ENCODE measurements at regions not wholly inside any gene's neighbourhood (a gene's known extent, or its start where the extent isn't known, plus 50 kb on each side); places are given as distances from the start of the nearest gene placed in this dataset.
A peak's percentile ranks its signal among the peaks of the same experiment; 100 is the strongest.

DNA sequence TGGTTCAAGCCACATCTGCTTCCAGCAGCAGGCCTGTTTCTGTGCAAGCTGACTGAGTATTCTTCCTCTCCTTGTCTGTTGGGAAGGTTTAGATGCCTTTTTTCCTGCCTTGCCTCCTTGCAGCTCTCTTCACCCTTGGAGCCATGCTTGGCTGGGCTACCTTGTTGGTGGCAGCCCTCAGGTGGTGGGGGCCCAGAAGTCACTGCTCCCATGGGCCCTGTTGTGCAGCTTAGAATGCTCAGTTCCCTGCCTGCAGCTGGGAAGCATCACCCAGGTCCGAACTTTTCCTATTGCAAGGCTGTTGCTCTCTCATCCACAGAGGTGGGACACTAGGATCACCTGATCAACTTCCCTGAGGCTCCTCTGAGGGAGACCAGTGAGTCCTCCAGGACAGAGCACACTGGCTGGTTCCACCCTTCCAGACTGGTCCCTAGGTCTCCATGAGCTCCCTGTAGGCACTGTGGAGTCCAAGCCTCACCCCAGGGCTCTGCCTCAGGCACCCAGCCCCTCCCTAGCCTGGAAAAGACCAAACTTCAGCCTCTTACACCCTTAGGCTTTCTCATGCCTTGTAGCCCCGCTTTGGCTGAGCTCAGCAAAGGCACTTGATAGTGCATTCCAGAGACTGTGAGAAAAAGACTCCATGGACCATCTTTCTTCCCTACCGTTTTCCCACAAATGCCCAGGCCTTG lies 219.3 kb upstream of the SH3BP4 start:
- DNase-seq (ENCODE audit: low spot score) (no peak), ATAC-seq (no peak)

DNA sequence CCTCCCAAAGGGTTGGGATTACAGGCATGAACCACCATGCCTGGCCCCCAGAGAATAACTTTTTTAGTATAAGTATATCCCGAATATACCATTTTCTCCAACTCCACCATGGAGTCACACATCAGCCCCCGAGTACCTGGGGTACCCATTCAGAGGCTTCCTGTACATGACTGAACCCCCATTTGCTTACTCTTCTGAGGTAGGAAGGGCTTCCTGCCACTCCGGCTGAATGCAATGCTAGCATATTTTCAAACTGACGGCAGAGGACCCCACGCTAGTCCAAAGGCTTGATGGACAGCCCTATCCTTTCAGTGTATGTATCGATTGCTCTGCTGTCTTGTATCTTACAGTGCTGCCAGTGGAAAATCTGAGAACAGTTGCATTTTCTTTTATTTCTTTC lies 220.6 kb upstream of the SH3BP4 start:
- ATAC-seq (no peak), DNase-seq (ENCODE audit: low spot score) (no peak)

DNA sequence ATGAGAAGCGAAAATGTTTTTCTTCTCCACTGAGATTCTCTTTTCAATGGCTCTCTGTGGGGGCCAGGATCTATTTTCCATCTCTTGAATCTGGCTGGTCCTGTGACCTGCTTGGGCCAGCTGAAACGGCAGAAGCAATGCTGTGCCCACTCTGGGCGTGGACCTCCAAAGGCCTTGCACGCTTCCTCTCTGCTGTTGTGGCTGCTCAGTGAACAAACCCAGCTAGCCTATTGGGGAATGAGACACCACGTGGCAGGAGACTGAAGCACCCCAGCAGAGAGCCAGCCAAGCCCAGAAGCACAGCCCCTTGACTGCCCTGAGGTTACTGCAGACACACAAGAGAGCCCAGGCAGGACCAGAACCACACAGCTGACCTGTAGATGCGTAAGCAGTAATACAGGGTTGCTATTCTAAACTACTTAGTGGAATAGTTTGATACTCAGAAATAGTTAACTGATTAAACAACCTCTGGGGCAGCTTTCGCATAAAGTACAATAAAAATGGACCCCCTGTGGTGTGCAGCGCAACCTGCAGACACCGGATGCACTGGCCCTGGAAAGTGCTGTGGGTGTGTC lies 221.7 kb upstream of the SH3BP4 start:
- no peak for DNase-seq (ENCODE audit: low spot score)
- ATAC-seq: no peak

DNA sequence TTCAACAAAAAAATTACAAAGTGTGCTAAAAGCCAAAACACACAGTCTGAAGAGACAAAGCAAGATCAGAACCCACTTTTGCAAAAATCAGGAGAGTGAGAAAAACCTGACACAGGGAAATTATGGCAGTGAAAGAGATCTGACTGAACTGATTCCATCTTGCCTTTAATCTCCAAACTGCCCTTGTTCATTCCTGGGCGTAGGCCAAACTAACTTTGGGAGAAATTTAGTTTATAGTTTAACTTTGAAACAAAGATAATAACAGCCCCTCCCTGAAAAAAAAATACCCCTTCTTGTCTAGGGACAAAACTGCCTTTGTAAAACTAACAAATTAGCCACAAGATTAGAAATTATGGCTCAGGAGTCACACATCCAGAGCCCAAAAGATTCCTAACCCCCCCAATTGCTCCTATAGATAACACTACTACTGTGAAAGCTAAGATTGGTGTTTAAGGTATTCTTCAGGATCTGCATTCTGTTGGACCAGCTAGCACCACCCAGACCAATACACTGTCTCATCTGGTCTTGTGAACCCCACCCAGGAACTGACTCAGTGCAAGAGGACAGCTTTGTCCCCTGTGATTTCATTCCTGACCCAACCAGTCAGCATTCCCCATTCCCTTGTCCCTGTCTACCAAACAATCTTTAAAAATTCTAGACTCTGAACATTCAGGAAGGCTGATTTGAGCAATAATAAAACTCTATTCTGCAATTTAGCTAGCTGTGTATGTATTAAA lies 226.1 kb upstream of the SH3BP4 start:
- ATAC-seq (no peak), DNase-seq (ENCODE audit: low spot score) (no peak)

DNA sequence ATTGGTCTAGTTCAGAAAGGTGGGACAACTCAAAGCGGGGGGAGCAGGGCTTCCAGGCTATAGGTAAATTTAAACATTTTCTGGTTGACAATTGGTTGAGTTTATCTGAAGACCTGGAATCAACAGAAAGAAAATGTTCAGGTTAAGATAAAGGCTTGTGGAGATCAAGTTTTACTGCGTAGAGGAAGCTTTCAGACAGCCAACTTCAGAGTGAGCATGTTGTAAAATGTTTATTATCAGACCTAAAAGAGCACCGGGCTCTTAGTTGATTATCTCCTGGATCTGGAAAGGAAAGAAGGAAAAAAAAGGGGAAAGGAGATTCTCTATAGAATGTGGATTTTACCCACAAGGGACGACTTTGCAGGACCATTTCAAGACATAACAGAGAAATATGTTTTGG lies 227.0 kb upstream of the SH3BP4 start:
- ATAC-seq (no peak), DNase-seq (ENCODE audit: low spot score) (no peak)

DNA sequence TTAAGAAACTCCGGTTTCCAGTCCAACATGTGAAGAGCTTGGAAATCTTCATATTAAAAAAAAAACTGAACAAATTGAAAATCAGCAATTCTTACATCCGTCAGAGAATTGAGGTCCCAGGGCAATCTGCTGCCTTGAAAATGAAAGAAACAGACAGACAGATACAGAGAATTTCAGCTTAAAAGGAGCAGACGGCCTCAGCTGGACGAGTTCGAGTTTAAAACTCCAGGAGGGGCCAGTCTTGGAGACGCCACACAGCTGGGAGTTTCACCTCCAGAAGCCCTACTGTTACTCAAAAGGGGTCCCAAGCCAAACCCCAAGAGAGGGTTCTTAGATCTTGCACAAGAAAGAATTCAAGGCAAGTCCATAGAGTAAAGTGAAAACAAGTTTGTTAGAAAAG lies 226.5 kb upstream of the ARL4C start:
- DNase-seq (ENCODE audit: low spot score) (no peak), ATAC-seq (no peak)

DNA sequence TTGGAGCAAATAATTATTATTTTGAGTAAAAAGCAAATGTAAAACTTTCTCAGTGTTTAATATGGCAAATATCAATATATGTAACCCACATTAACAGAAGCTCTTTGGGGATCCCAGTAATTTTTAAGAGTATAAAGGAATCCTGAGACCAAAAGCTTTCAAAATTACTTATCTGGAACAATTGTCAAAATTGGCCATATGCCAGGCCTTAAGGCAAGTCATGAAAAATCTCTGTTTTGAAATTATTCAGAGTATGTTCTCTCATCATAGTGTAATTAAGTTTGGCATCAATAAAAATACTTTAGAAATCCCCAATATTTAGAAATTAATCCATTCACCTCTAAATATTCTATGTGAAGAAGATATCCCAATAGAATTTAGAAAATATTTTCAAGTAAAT lies 225.3 kb upstream of the ARL4C start:
- DNase-seq (ENCODE audit: low spot score) (no peak), ATAC-seq (no peak)

DNA sequence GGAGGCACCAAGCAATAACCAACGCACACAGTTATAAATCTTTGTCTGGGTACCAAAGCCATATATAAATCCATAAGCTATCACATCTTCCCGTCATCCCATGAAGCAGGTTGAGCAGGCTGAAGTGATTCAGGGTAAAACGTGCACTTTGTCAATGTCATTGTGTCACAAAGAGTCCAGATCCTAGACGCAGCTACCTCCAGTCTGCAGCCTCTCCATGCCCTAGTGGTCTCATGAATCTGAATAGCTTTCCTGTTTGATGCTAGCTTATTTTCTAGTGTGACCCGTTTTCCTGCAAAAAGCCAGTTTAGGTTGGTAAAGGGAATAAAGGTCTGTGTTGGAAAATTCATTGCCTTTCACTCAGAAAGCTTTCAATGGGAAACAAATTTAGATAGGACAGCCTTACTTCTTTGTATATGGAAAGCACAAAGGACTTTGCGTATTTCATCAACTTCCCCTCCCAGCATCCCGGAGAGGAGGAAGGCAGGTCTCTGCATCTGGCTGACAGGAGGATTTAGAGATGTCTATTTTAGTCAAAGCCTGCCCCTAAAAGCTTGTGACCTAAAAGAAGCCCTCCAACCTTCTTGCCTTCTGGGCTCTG lies 222.3 kb upstream of the ARL4C start:
- DNase-seq (ENCODE audit: low spot score): no peak
- ATAC-seq: no peak

DNA sequence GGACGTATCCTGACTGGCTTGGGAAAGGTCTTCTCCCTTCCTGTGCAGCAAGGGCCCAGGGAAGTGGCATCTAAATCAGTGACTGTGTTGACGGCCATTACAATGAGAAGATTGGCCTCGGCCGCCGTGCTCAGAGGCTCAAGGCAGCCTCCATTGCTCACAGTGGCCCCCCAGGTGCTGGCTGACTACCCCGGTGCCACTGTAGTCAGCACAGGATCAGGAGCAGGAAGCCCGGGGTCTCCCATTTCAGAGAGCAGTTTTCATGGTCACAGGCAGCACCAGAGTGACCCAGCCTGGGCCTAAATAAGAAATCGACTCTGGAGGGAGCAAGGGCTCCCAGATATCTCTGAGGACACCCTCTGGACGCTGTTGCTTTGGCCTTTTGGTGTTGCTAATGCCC lies 219.4 kb upstream of the ARL4C start:
- ATAC-seq (no peak), DNase-seq (ENCODE audit: low spot score) (no peak)

DNA sequence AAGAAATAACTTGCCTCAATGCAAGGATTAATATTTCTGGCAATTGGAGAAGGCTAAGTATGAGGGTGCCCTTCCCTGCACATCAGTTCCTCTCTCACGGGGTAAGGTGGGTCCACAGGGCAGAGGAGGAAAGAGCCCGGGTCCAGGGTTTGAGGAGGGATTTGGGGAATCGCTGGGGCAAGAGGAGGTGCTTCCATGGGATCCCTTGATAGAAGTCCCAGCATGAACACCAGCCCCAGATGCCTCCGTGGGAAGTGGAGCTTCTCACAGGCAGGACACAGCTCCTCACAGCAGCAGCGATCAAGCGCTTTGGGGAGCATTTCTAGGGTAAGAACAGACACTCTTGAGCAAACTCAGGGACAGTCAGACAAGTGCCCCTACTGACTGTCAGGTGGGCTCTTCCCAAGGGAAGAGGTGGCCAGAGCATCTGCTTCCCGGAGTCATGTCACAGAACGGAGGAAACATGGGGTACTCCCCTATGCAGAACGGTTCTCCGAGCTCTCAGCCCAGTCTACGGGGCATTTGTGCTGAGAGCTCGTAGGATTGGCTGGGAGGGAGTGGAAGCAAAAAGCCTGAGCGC lies 218.9 kb upstream of the ARL4C start:
- ATAC-seq: no peak

DNA sequence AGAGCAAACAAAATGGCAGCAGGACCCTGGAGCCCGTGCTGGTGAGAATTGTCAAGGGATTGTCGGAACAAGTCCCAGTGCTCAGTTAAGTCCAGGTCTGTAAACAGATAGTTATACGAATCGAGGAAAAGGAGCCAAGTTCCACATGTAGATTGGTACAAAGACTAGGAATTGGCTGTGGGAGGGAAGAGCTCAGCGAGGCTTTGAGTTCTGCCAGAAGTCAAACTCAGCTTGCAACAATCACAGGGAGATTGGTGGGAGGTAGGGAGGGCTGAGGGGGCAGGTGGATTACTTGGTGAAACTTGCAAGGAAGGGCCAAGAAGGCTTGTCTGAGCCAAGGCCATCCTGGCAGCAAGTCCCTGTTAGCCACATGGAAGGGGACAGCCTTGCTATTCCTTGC lies 217.8 kb upstream of the ARL4C start:
- ATAC-seq (peak; percentile 85), DNase-seq (ENCODE audit: low spot score) (no peak)

More for the DNA sequence above, 218.9 kb upstream of the ARL4C start:
- DNase-seq (ENCODE audit: low spot score): no peak

DNA sequence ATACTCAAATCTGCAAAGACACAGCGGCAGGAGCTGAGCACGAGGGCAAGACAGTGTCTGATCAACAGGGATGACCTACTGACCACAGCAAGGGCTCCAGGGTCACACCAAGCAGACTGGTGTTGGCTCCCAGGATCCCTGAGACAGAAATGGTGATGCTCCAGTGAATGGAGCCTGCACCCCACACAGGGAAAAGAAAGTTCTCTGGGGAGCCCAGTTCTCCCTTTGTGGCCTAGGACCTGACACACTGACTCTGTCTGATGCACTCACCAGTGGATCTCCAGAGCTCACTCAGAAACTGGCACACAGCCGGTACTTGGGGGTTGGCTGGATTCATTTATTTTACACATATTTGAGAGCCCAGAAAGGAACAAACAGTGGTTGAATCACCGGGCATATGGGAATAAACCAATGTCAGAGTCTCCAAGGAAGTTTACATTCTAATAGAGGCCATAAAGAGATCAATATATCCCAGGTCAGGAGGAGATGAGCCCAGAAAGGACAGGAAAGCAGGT lies 215.6 kb upstream of the ARL4C start:
- ATAC-seq (no peak), DNase-seq (ENCODE audit: low spot score) (no peak)

DNA sequence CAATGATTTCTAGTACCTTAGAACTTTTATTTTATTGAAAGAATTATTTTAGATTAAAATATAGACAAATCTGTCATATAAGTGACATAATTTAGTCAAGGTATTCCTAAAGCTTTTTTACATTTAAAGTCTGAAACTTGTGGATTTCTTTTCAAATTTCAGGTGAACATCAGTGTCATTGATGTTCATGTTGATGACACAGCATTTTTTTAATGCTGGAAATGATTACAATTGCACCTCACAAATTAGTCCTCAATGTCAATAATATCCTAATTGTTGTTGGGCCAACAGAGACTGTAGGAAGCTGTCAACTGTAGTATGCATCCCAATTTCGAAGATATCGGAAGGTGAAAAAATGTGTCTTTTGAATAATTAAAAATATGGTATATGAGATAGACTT lies 214.4 kb upstream of the ARL4C start:
- ATAC-seq: no peak
- no peak for DNase-seq (ENCODE audit: low spot score)

DNA sequence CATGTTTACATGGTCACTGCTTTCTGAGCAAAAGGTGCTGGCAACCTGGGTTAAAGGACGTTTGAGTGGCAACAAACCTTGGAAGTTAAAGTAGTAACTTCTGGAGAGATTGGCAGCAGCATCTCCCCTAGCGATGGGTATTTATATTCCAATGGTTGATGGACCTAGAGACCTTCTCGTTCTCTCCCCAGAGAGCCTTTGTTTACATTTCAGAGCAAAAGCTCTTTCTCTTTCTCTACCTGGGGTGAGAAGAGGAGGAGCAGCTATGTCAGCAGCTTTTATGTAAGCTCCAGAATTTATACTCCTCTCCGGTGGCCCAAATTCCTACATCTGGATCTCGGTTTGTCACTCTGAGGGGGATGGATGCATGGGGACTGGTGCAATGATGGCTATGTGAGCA lies 213.7 kb upstream of the ARL4C start:
- DNase-seq (ENCODE audit: low spot score): no peak
- peak; percentile 76 for ATAC-seq

DNA sequence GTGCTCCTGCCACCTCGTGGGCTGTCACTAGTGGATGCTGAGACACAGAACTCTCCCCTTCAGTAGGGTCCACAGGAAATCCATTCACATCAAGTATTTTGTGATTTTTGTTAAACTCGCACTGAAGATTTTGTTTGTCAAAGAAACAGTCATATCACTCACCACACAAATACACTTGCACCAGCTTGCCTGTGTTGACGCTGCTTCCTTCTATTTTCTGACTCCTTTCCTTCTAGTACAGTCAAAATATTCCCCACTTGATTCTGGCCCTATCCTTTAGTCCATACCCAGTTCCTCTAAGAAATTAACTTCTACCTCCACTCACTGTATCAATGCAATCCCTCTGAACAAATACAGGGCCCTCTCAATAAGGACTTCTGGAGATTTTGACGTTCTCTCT lies 213.2 kb upstream of the ARL4C start:
- ATAC-seq: no peak
- DNase-seq (ENCODE audit: low spot score): no peak

DNA sequence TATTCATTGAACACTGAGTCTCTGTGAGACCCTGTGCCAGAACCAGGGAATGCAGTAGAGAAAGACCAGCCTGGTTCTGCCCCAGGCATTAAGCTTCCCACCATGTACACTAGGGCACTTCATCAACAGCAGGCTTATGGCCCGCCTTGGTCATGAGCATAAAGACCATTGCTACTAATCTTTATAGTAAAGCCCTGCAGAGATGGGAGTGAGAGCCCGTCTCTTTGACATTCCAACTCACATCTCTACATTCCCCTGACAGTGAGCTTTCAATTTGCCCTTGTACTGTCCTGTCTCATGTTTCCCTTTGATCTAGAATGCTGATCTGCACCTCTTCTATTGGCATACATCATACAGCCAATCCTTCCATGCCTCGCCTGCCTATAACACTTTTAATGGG lies 211.8 kb upstream of the ARL4C start:
- ATAC-seq (no peak), DNase-seq (ENCODE audit: low spot score) (no peak)

DNA sequence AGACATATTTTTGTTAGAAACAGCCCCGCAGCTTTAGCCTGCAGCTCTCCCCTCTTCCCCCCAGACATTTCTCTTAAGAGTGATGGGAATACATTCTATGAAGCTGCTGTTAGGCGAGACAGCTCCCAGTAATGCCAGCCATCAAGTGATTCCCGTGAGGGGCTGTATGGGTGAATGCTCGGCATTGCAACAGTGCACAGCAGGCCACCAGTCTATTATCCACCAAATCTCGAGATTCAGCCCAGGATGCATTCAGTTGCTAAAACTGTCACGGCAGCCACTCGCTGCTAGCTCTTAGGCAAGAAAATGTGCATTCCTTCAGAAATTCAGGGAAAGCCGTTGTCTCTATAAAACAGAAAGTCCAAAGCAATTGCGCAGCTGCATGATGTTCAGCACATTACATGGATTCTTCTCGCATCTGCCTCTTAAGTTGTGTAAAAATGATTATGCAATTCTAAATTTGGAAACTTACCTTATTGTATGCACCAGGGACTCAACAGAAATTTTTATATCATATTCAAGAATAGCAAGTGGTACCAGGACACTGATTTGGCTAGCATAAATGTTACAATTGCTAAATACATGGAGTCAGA lies 211.3 kb upstream of the ARL4C start:
- ATAC-seq (no peak), DNase-seq (ENCODE audit: low spot score) (no peak)

DNA sequence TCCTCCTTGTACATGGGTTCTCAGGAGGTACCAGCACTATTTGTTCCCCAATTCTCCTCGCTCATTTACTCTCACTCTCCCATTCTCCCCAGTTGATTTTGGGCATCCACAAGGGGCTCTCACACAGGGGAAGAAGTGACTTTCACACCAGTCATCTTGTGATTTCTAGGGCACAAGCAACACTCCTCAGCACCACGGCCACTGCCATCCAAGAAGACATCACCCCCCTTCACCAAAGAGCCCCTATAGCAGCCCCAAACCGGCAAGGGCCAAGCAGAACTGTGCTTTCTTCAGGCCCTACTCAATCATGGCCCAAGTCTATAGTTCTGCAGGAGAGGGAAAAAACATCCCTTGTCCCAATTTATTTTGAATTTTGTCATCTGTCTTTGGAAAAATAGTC lies 209.2 kb upstream of the ARL4C start:
- no peak for DNase-seq (ENCODE audit: low spot score)
- no peak for ATAC-seq

DNA sequence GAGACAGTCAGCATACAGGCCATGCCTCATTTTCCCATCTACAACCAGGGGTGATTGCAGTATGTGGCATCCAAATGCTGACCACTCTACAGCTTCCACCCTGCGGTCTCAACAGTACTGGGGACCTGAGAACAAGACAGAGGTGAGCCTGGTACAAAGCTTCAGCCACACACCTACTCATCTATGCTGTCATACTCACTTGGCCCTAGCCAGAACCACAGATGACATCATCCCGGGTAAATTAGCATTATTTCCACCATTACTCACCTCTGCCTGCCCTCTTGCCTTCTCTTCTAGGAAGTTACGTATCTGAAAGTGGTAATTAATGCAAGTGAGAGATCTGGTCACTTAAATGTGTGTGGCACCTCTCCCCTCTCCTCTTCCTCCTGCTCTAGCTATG lies 208.2 kb upstream of the ARL4C start:
- no peak for DNase-seq (ENCODE audit: low spot score)
- ATAC-seq: no peak

DNA sequence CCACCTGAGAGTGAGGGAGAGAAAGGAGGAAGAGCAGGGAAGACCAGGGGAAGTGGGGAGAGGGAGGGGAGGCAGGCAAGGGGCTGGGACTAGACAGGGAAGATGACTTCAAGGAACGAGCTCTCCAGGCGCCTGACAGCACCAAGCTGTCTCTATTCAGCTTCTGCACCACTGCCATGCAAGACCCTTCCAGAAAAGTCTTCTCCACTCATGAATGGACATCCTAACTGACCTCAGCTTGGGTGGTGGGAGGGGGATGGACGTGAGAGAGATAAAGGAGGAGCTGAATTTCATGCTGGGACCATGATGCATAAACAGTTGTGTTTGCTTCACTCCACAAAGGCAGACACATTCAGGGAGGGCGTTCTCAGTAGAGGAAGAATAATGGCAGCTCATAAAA lies 206.4 kb upstream of the ARL4C start:
- no peak for ATAC-seq
- DNase-seq (ENCODE audit: low spot score): no peak

DNA sequence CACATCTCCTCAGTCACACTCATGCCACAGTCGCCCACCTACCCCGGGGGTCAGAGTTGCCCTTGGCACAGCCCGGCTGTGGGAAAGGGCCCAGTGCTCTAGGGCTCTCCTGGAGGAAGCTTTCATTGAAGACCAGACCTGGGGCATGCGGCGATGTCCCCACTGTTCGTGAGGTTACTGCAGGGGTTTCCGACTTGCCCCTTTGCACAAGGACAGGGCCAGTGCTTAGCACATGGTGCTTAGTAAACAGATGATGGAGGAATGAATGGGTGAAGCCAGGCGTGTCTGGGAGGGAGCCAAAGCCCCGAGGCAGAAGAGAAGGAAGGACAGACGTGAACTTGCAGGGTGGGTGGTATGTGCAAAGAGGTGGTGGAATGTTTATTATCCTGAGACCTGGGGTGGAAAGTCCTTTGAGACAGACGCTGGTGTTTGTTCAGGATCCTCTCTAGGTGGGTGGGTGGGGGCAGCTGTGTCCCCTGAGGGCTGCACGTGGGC lies 205.9 kb upstream of the ARL4C start:
- ATAC-seq: no peak
- DNase-seq (ENCODE audit: low spot score): no peak

All from left lobe of liver (tissue), 2 donors.